ENCODE measurements at regions not wholly inside any gene's neighbourhood (a gene's known extent, or its start where the extent isn't known, plus 50 kb on each side); places are given as distances from the start of the nearest gene placed in this dataset.

DNA sequence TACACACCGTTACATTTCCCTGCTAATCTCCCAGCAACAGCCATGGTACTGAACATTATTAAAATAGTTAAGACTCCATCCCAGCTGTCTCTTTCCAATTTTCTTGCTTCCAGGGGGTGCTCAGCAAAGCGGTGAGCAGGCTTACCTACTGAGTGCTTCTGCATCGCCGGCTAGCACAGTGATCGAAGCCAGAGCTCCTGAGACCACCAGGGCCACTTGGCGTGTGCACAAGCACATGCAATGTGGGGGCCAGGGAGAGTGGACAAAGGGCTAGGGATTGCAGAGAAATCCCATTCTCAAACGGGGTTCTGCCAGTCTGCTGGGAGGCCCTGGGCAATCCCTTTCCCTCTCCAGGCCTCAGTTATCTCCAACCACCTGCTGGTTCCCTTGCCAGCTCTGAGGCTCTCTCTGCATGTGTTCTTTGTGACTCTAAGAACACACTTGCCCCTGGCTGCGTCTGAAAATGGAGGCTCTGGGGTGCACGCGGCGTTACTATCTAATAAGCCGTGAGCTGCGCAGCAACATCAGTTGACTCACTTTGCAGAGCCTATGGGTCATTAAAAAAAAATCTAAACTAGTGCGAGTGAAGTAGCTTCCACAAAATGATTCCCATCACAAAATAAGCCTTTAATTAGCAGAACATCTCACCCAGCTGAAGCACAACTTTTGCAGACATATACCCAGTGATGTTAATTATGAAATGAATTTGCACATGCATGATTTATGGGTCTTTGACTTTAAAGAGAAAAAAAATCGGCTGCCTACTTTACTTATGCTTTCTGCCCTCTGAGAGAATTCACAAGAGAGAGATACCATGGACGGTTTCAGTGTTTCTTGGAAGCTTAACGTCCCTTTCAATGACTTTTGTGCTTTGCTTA, 271.5 kb downstream of the TLE3 start:
- DNase-seq, result no peak

DNA sequence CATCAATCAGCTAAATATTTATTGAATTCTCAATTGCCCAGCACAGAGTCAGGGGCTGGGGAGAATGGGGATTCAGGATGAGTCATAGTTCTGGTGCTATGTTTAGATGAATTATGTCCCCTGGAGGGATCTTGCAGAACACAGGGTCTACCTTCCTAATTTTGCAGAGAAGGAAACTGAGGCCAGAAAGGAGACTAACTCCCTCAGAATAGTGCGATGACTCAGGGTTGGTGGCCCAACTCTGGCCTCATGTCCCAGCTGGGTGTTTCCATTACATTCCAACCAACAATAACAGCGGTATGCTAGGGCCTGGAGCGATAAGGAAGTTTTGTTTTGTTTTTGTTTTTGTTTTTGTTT, 270.9 kb downstream of the TLE3 start:
- no peak for DNase-seq

DNA sequence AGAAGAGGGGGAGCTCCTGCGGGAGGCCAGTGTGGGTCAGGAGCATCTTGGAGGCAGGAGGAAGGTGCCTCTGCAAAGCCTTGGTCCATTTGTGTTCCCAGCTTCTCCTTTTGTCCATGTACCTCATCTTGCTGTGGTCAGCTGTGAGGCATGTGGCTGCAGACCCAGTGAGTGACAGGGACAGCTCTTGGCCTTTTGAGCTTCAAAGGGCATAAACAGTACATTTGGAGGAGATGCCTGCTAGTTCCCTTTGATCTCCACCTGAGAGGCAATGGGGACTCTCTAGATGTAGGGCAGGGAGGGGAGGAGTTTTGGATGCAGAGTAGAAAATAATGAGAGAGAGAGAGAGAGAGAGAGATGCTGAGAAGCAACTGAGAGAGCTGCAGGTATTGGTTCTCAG, 270.0 kb downstream of the TLE3 start:
- DNase-seq, result no peak

DNA sequence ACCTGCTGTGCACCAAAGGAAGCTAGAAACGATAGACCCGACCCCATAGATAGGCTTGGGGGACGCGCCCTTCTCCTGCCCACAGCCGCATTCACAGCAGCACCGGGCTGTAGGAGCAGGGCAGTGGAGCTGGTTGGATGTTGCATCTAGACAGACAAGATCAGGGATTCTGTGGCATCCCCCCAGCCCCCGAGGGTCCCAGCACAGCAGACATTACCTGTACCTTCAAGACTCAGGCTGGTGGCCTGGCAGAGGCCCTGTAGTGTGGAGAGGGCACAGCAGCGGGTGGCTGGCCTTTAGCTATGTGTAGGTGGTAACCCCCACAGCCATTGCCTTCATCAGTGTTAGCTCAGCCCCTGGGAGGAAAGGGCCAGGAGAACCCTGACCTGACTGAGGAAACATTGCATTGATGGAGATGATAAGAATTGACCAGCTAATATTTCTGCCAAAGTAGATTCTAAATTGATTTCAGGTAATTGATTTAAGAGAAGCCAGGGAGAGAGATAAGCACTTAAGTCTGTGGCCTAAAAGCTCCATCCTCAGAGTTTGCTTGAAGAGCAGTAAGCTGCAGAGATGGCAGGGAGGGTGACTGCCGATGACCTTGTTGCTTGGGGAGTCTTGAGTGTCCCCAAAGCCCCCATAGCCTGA, 269.4 kb downstream of the TLE3 start:
- DNase-seq, result no peak

DNA sequence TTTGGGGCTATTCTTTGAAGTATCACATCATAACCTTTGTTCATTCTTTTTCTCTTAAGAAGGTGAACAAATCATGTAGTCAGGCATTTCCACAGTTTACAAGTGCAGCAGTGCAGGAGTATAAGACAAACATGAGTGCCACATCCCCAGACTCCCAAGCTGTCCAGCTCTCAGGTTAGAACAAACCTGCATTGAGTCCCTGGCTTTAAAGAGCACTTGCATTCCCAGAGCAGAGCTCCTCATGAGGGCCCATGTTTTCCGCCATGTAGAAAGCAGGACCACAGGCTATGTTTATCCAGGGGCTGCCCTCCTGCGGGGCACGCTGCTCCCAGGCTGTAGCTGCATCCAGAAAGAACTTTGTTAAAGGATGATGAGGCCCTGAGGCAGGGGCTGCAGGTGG, 267.7 kb downstream of the TLE3 start:
- DNase-seq, result no peak

DNA sequence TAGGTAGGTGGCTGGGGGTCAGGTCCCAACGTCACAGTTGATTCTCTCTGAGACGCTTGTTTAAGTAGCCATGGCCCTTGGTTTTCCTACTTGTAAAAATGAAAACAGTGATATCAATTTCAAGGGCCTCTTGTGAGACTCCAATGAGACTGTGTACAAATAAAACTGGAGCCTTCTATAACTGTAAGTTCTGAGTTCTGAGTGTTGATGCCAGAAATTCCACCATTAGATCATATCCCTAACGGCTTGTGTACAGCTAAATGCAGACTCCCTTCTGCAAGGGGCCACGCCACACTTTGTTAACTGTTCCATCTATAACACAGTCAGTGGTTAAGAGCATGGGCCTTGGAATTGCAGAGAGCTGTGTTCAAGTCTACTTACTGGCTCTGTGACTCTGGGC, 267.3 kb downstream of the TLE3 start:
- peak; percentile 55 for DNase-seq

DNA sequence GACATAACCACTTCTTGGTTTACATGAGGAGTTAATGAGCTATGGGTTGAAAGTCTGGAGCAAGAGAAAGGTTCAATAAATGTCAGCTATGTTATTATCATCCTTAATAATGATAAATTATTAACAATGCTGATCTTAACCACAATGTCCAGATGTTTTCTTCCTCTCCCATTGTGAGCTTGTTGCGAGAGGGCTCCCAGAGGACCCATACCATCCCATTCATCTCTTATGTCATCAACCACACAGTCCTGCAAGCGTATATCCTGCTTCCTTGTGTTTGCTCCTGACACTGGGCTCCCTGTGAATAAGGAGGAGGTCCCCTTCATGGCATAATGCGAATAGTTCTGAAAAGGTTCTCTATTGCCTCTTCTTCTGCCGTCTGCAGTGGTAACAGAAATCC, 266.8 kb downstream of the TLE3 start:
- no peak for DNase-seq

DNA sequence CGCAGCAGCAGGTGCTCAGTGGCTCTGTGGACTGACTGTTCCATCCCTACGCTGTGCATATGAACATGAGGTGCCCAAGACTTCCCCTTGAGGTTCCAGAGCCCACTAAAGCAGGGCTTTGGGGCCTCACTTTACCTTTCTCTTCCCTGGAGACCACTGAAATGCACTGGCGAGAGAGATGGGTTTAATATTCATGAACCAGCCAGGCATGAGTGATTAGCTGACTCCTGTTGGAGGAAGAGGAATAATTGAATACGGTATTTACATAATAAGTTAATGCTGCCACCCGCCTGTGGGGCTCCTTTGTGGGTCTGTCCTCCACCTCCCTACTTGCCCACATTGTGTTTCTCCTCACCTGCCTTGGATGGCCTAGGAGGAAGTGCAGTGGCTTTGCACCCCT, 263.4 kb downstream of the TLE3 start:
- no peak for DNase-seq

DNA sequence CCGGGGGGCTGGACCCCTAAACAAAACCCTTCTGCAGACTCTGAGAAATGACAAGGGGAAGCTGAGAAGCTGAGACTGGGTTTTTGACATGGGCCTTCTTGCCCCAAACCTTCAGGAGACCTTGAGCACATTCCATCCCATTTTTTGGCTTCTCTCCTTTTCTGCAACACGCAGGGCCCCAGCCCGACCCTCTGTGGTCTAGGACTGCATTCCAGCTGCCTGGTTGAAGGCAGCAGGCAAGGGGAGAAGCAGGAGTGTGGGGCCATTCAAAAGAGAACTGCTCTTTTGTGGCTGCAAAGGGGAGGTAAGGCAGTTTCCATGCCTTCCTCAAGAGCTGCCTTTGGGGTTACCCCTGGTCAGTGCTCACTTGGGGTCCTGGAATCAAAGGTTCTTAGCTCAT, 263.0 kb downstream of the TLE3 start:
- DNase-seq, result no peak

DNA sequence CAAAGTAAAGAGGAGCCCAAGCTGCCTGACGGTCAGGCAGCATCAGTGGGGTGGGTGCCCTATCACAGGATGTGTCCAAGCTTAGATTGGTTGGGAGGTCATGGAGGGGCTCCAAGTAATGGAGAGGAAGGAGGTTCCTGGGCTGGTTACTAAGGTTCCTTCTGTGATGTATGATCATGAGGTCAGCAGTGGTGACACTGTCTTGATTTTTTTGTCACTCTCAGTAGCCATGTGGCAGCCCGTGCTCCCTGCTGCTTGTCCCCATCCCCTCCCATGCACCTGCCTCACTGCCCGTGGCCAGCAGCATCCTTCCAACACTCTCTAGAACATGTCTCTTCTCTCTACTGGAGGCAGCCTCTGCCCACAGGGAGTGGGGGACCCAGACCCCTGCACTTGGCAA, 261.7 kb downstream of the TLE3 start:
- no peak for DNase-seq

DNA sequence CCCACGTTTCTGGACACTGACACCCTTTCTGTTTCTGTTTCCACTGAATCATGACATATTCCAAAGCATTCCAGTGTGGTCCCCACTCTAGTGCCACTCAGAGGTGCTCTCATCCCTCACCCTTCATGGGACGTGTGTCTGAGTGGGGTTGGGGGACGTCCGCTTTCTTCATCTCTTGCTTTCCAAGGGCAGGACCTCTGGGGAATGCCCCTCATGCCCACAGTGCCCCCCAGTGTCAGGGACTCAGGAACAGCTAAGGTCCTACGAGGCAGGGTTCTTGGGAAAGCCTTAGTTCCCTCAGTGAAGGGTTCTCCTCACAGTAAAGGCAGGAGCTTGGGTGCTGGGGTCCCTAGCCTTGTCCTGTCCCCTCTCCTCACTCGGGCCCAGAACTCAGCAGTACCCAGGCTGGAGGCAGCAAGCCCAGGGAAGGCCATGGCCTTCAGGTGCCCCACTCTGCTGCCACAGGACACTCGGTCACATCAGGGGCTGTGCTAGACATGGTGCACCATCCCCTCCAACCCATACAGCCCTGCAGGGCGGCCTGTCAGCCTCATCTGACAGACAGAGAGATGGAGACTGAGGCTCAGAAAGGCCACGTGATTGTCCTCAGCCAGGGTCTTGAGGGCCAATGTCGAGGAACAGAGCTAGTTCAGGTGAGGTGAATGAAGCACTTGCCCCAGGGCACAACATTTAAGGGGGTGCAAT, 261.0 kb downstream of the TLE3 start:
- DNase-seq, result no peak

DNA sequence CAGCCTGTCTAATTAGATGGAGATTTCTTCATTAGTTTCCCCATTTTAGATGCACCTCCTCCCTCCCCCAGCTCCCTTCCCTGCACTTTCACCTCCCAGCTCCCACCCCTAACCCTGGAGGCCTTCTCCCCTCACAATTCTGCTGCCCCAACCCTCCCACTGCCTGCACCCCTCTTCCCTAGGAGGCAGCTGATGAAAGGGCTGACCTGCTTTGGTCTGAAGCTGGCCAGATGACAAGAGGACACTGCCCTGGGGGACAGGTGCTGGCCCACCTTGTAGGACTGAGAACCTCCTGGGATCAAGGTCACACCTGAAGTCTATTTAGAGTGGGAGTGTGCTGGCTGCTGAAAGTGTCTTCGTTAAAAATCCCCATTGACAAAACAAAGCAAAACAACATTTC, 259.4 kb downstream of the TLE3 start:
- DNase-seq, result no peak

DNA sequence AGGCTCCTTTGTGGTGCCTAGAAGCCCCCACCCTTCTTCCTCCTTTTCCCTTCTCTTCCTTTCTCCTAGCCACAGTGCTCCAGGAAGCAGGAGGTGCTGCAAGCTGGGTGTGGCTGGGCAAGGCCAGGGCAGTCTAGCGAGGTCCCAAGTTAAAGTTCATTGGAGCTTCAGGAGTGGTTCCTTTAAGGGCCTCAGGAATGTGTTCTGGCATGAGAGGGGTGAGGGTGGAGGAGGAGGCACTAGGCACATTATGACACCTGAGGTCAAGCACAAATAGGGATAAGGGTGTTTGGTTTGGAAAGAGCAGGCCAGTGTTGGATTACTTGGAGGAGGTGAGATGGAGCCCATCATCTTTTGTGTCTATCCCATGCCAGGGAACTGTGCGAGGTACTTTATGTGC, 258.7 kb downstream of the TLE3 start:
- DNase-seq, result no peak

DNA sequence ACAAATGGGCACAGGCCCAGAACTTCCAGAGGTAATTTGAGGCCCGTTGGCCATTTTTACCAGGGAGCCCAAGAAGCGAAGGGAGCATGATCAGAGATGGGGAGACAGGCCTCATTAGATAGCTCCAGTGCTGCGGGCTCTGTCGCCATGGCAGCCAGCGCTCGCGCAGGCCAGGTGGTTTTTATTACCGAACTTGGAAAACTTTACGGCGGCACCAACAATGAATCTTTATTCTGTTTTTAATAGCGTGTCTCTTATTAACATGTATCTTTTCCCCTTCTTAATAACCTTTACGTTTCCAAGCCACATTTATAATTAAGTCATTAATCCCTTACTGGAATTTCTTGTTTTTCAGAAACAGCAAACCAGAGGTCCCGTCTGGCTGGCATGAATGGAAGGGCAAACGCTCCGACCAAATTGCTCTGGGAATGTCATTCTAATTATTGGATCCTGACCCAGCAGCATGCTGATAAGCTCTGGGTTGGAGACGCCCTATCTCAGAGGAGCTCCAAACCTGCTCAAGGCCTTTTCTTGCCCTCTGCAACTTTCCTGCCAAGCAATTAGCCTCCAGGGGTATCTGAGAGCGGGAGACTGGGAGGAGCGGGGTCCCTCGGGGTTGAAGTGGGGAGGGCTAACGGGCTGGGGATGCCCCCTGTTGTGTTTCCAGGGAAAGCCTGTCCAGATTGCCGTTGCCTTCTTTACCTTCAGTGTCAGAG, 256.4 kb downstream of the TLE3 start:
- DNase-seq, result no peak

DNA sequence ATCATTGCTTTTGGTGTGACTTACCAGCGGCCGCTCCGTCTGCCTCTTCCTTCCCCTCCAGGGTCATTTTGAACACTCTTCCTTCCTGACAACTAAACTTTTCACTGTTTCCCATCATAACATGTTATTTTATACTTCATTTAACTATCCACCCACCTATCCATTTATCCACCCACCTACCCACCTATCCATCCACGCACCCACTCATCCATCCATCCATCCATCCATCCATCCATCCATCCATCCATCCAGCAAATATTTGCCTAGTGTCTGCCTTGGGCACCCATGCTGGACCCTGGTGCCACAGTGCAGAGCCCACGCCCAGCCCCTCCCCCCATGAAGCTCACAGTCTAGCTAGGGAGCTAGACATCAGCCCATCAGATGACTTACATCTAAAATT, 254.9 kb downstream of the TLE3 start:
- DNase-seq, result no peak

DNA sequence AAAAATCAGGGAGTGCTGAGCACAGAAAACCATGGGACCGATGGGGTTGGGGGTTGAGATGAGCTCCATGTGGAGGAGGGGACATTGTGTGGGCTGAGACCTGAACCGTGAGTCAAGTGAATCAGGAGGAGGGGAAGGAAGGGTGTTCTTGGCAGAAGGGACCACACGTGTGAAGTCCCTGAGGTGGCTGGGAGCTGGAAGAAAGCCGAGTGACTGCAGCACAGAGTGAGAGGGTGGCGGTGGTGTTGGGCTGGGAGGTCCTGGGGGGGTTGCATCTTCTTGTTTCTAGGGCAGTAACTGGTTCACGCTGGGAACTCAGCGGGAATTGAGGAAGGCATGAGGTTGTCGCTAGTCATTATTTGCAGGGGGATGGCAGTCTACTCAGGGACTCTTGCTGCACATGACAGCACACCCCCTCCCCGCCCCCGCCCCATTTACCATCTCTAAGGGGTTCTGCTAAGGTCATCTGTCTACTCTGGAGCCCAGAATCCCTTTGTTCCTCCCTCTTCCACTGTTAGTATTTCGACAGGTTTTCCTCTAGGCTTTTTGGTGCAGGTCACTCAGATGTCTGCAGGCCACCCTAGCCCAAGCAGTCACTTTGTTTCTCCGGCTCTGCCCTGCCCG, 254.3 kb downstream of the TLE3 start:
- DNase-seq, result no peak

DNA sequence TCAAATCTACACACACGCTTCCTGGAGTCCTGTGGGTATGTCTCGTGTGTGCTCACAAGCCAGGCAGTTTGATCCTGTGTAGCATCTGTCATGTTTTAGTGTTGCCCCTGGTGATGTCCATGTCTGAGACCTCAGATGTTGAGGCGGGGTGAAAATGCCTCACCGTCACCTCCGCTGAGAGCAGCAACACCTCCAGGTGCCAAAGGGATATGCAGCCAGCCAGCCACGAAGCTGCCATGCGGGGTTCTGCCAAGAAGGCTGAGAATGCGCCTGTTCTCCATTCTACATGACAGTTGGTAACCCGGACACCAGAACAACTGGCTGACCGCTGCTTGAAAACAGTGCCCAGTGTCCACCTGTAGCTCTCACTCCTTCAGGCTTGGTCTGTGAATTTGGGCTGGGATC, 253.8 kb downstream of the TLE3 start:
- no peak for DNase-seq

DNA sequence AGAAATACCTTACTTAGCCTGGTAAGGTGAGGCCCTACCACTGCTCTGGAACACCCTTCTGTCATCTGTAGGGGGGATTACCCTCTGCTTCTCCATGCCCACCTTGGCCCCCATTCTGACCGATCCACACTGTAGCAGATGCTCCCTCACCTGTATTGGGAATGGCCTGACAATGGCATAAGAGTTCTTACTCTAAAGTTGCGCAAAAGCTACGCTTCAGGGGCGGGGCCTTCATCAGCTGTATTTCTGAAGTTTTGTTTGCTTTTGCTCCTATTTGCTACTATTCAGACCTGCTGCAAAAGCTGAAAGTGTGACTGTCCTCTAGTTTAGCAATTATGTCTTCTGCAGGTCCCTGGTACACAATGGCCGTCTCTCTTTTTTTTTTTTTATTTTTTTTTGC, 252.6 kb downstream of the TLE3 start:
- no peak for DNase-seq

DNA sequence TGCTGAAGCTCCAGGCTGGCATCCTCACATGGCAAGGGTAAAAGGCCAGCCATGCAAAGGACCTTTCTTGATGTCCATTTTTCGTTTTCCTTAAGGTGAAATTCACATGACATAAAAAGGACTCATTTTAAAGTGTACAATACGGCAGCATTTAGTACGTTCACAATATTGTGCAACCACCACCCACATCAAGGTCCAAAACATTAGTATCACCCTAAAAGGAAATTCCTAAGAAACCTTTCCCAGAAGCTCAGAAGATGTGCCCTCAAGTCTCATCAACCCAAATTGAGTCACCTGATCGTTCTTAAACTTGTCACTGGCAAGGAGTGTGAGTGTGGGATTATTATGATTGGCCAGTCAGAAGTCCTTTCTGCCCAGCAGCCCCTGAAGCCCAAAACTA, 250.1 kb downstream of the TLE3 start:
- no peak for DNase-seq

DNA sequence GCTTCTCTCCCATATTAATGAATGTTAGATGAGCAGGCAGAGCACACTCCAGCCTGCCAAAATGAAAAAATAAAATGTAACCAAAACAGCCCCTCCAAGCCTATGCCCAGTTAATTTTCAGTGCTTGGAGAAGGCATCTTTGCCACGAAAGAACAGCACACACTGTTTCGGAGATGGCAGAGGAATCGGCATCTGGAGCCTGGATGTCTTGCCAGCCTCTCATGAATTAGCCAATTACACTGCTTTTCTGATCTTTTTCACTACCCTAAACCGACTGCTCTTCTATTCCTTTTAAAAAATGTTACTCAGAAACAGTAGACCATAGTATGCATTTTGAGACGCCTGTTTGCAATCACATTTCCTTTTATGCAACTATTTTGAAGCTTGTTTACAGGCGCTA, 249.6 kb downstream of the TLE3 start:
- DNase-seq, result no peak

DNA sequence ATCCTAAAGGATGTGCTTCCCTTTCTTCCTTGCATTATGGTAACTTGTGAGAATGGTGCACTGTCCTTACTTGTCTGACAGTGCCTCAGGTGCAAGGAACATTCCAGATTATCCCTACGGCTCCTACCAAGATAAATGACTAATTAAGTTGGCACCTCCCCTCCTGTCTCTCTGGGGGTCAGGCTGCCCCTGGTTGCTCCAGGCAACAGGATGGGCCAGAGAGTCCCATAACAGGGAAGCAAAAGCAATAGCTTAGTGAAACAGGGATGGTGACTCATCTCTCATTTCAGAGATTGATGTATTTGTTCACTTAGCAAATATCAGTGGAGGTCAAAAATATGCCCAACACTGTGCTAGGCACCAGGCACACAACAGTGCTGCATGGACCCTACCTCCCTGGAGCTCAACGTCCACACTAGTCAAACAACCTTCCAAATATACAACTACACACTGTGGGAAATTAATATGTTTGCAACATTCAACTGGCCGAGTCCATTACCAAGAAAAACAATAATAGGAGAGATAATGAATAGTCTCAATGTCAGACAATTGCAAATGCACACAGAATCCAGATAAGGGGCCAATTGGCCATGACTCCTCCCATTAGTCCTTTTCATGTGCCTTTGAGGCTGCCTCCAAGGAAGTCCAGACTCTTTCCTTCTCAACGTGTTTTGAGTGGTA, 249.0 kb downstream of the TLE3 start:
- no peak for DNase-seq

DNA sequence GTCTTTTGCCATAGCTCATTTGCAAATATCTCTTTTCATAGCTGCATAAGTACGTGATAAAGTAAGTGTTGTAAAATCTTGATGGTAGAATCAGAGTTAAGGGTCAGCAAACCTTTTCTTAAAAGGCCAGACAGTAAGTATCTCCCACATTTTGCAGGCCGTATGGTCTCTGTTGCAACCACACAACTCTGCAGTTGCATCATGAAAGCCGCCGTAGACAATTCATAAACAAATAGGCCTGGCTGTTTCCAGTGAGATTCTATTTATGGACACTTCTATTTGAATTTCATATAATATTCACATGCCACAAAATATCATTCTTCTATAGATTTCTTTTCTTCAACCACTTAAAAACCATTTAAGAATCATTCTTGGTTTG, 248.5 kb downstream of the TLE3 start:
- no peak for DNase-seq

DNA sequence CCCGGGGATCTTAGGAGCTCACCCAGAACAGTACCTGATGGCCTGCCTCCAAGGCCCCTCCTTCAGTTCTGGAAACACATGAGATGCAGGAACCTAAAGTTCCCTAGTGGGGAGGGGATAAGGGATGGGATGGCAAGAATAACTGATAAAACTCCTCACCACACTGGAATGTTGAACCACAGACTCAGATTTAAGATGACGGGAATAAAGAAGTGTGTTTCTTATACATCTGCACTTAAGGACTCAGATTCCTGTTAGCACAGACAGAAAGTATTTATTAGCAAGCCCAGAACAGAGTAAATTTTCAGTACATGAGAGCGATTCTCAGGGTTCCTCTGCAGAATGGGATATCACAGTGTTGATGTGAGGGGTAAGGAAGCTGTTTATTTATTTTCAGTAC, 245.2 kb downstream of the TLE3 start:
- no peak for DNase-seq
